Activated CD4-positive, alpha-beta T cell treated with anti-CD3 and anti-CD28 coated beads for 1 hour (primary cell): ENCODE measurements at regions not wholly inside any gene's neighbourhood (a gene's known extent, or its start where the extent isn't known, plus 50 kb on each side); places are given as distances from the start of the nearest gene placed in this dataset.
A peak's percentile ranks its signal among the peaks of the same experiment; 100 is the strongest.

Experiments
- DNase-seq: peaks from one replicate; pipeline ENCODE4 v3.0.0-alpha.2; 2020

GRCh38 chr6:165905744-165906143 is 242.7 kb upstream of the PDE10A start:
- no peak for DNase-seq

GRCh38 chr6:165900970-165901369 is 237.9 kb upstream of the PDE10A start:
- no peak for DNase-seq

- no peak for DNase-seq
Observed at GRCh38 chr6:165899611-165900010, 236.6 kb upstream of the PDE10A start.

GRCh38 chr6:165895421-165896165 is 232.6 kb upstream of the PDE10A start:
- DNase-seq = no peak

GRCh38 chr6:165894171-165894825 is 231.3 kb upstream of the PDE10A start:
- DNase-seq = no peak

- no peak for DNase-seq
Observed at GRCh38 chr6:165893431-165893830, 230.4 kb upstream of the PDE10A start.

- DNase-seq = no peak
Observed at GRCh38 chr6:165891320-165891719, 228.3 kb upstream of the PDE10A start.

GRCh38 chr6:165890404-165890735 is 227.3 kb upstream of the PDE10A start:
- no peak for DNase-seq

GRCh38 chr6:165889636-165890403 is 226.8 kb upstream of the PDE10A start:
- no peak for DNase-seq

- no peak for DNase-seq
Observed at GRCh38 chr6:165886169-165886568, 223.1 kb upstream of the PDE10A start.

- peak; percentile 44 for DNase-seq
Observed at GRCh38 chr6:165884813-165885765, 222.0 kb upstream of the PDE10A start.

GRCh38 chr6:165883851-165884640 is 221.0 kb upstream of the PDE10A start:
- DNase-seq = no peak

GRCh38 chr6:165881806-165882205 is 218.8 kb upstream of the PDE10A start:
- DNase-seq = no peak

GRCh38 chr6:165880686-165881085 is 217.6 kb upstream of the PDE10A start:
- DNase-seq = no peak

GRCh38 chr6:165877773-165878172 is 214.7 kb upstream of the PDE10A start:
- no peak for DNase-seq

- DNase-seq = no peak
Observed at GRCh38 chr6:165877192-165877591, 214.2 kb upstream of the PDE10A start.

- DNase-seq = no peak
Observed at GRCh38 chr6:165876588-165876987, 213.5 kb upstream of the PDE10A start.

GRCh38 chr6:165875946-165876345 is 212.9 kb upstream of the PDE10A start:
- no peak for DNase-seq

GRCh38 chr6:165873976-165874375 is 210.9 kb upstream of the PDE10A start:
- no peak for DNase-seq

- DNase-seq = no peak
Observed at GRCh38 chr6:165872811-165873210, 209.8 kb upstream of the PDE10A start.

- no peak for DNase-seq
Observed at GRCh38 chr6:165872311-165872710, 209.3 kb upstream of the PDE10A start.

- DNase-seq = no peak
Observed at GRCh38 chr6:165871571-165871970, 208.5 kb upstream of the PDE10A start.
